ENCODE measurements at regions not wholly inside any gene's neighbourhood (a gene's known extent, or its start where the extent isn't known, plus 50 kb on each side); places are given as distances from the start of the nearest gene placed in this dataset.

DNA sequence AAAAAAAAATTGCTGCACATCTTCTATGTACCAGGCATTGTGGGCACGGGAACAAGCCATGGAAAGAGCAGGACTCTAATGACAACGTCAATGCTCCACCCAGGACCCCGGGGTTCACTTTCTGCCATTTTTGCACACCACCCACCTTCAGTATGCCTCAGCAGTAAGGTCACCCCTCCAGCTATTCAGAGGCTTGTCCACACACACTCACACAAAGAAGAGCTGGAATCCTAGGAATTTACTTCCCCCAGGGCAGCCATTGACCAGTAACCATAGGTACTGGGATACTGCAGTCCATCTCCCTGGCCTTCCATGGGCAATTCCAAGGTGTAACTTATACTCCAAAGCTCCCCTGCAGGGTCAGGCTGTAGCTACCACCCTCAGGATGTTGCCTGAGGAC lies 170.8 kb downstream of the SUCLG1 start:
- TF ChIP-seq, protein P1, sequence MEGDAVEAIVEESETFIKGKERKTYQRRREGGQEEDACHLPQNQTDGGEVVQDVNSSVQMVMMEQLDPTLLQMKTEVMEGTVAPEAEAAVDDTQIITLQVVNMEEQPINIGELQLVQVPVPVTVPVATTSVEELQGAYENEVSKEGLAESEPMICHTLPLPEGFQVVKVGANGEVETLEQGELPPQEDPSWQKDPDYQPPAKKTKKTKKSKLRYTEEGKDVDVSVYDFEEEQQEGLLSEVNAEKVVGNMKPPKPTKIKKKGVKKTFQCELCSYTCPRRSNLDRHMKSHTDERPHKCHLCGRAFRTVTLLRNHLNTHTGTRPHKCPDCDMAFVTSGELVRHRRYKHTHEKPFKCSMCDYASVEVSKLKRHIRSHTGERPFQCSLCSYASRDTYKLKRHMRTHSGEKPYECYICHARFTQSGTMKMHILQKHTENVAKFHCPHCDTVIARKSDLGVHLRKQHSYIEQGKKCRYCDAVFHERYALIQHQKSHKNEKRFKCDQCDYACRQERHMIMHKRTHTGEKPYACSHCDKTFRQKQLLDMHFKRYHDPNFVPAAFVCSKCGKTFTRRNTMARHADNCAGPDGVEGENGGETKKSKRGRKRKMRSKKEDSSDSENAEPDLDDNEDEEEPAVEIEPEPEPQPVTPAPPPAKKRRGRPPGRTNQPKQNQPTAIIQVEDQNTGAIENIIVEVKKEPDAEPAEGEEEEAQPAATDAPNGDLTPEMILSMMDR (conservative IDR thresholded peaks at IDR 0.05; ENCODE audit: low read depth, low read length) = no peak
- TF ChIP-seq EZH2 (IDR thresholded peaks at IDR 0.05; ENCODE audit: low read length, unreplicated experiment) = no peak
- no peak for TF ChIP-seq EZH2phosphoT487 (IDR thresholded peaks at IDR 0.05; ENCODE audit: borderline replicate concordance, low read length)
